ENCODE measurements at regions not wholly inside any gene's neighbourhood (a gene's known extent, or its start where the extent isn't known, plus 50 kb on each side); places are given as distances from the start of the nearest gene placed in this dataset.
A peak's percentile ranks its signal among the peaks of the same experiment; 100 is the strongest.

DNA sequence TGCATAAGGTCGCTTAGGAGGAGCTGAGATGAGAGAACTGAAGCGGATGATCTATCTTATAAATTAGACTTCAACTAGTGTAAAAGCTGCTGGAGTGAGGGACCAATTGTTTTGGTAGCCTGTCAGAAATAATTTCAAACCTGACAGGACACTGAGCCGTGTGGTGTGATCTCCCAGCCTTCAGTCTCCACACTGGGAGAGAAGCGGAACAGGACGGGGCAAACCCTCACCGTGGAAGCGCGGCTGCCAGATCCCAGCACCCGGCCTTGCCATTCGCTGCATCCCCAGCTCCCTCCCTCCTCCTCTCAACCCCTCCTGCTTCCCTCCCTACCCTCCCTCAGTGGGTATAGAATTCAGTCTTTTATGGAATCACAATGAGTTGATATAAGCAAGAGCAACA is 900.1 kb upstream of the SLC35B3 start:
- no peak for DNase-seq
- Mint-ChIP-seq H3K9me3 (no peaks in the 10 kb centered on the region), H3K4me3 (no peak overlapping the region), H3K36me3 (ENCODE audit: low read depth) (no peaks in the 10 kb centered on the region), H3K27me3 (ENCODE audit: insufficient read depth) (peaks cover 6% of the 10 kb centered on the region; the same call in 1 of the 2 replicates), H3K4me1 (ENCODE audit: low read depth) (peaks cover 9% of the 10 kb centered on the region), H3K27ac (no peak overlapping the region)
- TF ChIP-seq, protein P1, sequence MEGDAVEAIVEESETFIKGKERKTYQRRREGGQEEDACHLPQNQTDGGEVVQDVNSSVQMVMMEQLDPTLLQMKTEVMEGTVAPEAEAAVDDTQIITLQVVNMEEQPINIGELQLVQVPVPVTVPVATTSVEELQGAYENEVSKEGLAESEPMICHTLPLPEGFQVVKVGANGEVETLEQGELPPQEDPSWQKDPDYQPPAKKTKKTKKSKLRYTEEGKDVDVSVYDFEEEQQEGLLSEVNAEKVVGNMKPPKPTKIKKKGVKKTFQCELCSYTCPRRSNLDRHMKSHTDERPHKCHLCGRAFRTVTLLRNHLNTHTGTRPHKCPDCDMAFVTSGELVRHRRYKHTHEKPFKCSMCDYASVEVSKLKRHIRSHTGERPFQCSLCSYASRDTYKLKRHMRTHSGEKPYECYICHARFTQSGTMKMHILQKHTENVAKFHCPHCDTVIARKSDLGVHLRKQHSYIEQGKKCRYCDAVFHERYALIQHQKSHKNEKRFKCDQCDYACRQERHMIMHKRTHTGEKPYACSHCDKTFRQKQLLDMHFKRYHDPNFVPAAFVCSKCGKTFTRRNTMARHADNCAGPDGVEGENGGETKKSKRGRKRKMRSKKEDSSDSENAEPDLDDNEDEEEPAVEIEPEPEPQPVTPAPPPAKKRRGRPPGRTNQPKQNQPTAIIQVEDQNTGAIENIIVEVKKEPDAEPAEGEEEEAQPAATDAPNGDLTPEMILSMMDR (IDR thresholded peaks at IDR 0.05), result no peak

DNA sequence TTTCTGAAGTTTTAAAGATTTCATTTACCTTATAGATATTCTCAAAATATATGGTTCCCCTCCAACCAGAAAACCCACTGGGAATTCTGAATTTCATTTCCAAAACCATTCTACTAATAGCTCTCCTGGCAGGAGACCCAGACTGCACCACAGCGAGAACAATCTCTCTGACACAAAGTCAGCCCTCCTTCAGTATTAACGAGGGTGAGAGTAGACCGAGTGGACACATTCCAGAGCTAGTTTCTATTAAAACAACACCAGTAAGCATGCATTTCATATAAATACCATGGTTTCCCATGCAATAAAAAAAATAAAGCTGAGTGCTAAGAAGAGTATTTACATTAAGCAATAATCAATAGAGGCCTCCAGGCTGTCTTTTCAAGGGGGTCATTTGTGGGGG is 899.6 kb upstream of the SLC35B3 start:
- peaks cover 9% of the 10 kb centered on the region for H3K4me1 Mint-ChIP-seq (ENCODE audit: low read depth)
- H3K4me3 Mint-ChIP-seq, result no peak overlapping the region
- no peak overlapping the region for H3K27ac Mint-ChIP-seq
- peaks cover 6% of the 10 kb centered on the region; the same call in 1 of the 2 replicates for H3K27me3 Mint-ChIP-seq (ENCODE audit: insufficient read depth)
- TF ChIP-seq, protein P1 (IDR thresholded peaks at IDR 0.05), result no peak
- no peaks in the 10 kb centered on the region for H3K36me3 Mint-ChIP-seq (ENCODE audit: low read depth)
- no peaks in the 10 kb centered on the region for H3K9me3 Mint-ChIP-seq
- peak; percentile 4 for DNase-seq

DNA sequence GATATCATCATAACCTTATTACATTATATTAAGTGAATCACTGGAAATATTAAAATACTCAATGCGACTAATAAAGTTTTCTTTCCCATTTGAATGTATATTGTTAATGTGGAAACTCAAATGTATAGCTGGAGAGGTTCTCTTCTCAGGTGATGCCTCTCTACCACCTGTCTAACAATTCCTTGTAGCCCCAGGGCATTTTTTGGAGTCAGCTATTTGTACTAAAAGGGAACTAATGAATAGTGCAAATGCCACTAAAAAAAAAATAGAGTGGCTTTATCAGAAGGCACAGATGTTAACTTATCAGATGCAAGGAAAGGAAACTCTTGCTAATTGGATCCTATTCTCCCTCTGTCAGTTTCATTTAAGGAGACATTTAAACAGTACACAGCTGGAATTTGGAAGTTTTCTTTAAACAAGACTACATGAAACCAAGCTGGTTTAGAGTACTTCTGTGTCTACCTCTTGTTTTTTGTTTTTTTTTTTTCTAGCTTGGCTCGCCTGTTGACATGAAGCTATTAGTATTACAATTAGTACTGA is 897.0 kb upstream of the SLC35B3 start:
- Mint-ChIP-seq H3K4me3 (no peak overlapping the region), H3K4me1 (ENCODE audit: low read depth) (peaks cover 9% of the 10 kb centered on the region), H3K9me3 (no peaks in the 10 kb centered on the region), H3K27ac (no peak overlapping the region), H3K36me3 (ENCODE audit: low read depth) (no peaks in the 10 kb centered on the region), H3K27me3 (ENCODE audit: insufficient read depth) (peaks cover 3% of the 10 kb centered on the region; the same call in 1 of the 2 replicates)
- TF ChIP-seq, protein P1 (IDR thresholded peaks at IDR 0.05), result no peak
- DNase-seq, result no peak

DNA sequence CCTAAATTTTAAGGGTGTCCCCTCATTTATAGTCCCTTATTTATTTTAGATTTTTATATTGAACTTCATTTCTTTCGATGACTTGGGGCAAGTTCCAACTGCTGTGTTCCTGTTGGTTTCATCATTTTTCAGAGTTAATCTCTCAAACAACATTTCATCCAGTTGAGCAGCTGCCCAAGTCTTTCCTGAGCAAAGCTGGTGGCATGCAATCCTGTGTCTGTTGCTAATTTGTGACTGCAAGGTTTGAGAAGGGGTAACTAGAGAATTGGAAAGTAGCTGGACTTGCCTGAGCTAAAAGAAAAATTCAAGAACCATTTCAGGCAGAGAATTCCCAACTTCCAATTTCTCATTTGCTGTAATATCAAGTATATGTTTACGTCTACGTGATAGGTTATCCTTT is 881.5 kb upstream of the SLC35B3 start:
- Mint-ChIP-seq H3K27me3 (ENCODE audit: insufficient read depth) (no peaks in the 10 kb centered on the region), H3K4me3 (no peak overlapping the region), H3K4me1 (ENCODE audit: low read depth) (peaks cover 11% of the 10 kb centered on the region; the same call in 1 of the 2 replicates), H3K9me3 (no peaks in the 10 kb centered on the region), H3K36me3 (ENCODE audit: low read depth) (no peaks in the 10 kb centered on the region), H3K27ac (no peak overlapping the region)
- TF ChIP-seq, protein P1 (IDR thresholded peaks at IDR 0.05), result no peak
- DNase-seq, result no peak

DNA sequence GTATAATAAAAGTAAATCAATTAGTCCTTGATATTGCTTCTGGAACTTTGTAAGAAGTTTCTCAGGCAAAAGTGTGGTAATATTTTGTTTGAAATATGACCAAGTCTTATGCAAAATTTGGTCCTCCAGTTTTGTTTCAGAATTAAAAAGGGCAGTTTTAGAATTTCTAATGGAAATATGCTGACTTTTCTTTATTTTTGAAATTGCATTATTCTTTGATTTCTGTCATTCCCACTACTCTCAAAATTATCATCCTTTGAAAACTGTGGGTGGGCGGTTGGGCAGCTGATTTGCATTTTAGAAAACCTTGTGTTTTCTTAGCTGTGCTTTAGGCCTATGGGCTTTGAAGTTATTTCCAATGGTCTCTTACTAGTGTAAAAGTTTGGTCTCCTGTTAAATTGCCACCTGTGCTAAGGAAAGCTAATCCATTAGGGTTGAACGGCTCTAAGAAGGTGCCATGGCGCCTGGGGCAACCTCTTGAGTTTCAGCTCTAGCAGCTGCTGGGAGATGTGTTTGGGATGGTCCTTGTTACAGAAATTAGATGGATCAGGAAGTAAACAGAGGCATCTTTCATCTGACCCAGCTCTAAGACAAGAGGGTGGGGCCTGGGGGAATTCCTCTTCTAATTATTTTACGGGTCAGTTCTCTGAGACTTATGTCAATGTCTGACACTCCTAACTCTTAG is 880.8 kb upstream of the SLC35B3 start:
- H3K27ac Mint-ChIP-seq, result no peak overlapping the region
- TF ChIP-seq, protein P1 (IDR thresholded peaks at IDR 0.05), result no peak
- H3K36me3 Mint-ChIP-seq (ENCODE audit: low read depth), result no peaks in the 10 kb centered on the region
- H3K4me3 Mint-ChIP-seq, result no peak overlapping the region
- no peaks in the 10 kb centered on the region for H3K9me3 Mint-ChIP-seq
- peaks cover 11% of the 10 kb centered on the region; the same call in 1 of the 2 replicates for H3K4me1 Mint-ChIP-seq (ENCODE audit: low read depth)
- no peaks in the 10 kb centered on the region for H3K27me3 Mint-ChIP-seq (ENCODE audit: insufficient read depth)
- no peak for DNase-seq

All from HFFc6 (cell line).